SU-DHL-6 (cell line): ENCODE measurements at regions not wholly inside any gene's neighbourhood (a gene's known extent, or its start where the extent isn't known, plus 50 kb on each side); places are given as distances from the start of the nearest gene placed in this dataset.

Experiments
- EZH2phosphoT487 ChIP-seq: fragments of 200-600 bp; sonication (generic), shearing (Covaris generic); conservative IDR thresholded peaks from 2 replicates; pipeline ENCODE4 v1.6.1; 2018; ENCODE audit warnings: mild to moderate bottlenecking, antibody characterized with exemption, low read length, moderate library complexity, mixed read lengths
- TF ChIP-seq, protein P1 (sequence below): fragments of 200-600 bp; sonication (generic); IDR thresholded peaks from one replicate; pipeline ENCODE4 v1.5.1; 2017; ENCODE audit warnings: antibody characterized with exemption, mild to moderate bottlenecking, low read length, moderate library complexity; ENCODE audit not compliant: insufficient read depth, poor library complexity, severe bottlenecking

DNA sequence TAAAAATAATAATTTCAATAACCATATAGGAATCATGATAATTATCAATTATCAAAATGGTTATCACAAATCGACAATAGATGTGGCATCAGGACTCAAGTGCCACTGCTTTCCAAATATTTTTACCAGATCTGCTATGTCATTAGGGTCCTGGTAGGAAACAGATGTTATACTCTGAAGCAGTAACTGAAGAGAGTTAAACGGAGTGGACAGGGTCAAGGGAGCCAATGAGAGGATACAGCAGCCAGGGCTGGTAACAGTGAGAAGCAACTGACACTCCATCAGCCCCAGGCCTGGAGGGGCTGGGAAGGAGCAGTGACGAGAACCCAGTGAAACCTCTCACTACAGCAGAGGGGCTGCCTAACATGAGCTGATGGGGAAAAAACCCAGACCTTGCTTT, 322.4 kb downstream of the NPR3 start:
- TF ChIP-seq, protein P1, sequence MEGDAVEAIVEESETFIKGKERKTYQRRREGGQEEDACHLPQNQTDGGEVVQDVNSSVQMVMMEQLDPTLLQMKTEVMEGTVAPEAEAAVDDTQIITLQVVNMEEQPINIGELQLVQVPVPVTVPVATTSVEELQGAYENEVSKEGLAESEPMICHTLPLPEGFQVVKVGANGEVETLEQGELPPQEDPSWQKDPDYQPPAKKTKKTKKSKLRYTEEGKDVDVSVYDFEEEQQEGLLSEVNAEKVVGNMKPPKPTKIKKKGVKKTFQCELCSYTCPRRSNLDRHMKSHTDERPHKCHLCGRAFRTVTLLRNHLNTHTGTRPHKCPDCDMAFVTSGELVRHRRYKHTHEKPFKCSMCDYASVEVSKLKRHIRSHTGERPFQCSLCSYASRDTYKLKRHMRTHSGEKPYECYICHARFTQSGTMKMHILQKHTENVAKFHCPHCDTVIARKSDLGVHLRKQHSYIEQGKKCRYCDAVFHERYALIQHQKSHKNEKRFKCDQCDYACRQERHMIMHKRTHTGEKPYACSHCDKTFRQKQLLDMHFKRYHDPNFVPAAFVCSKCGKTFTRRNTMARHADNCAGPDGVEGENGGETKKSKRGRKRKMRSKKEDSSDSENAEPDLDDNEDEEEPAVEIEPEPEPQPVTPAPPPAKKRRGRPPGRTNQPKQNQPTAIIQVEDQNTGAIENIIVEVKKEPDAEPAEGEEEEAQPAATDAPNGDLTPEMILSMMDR = no peak
- TF ChIP-seq EZH2phosphoT487 = no peak
